ENCODE measurements at regions not wholly inside any gene's neighbourhood (a gene's known extent, or its start where the extent isn't known, plus 50 kb on each side); places are given as distances from the start of the nearest gene placed in this dataset.
"Not testable (repeated sequence)": the region's sequence is repeated elsewhere in the genome, so short reads cannot be mapped to it uniquely, and the experiment has no call there.

- no peak for ATAC-seq
- CTCF ChIA-PET: no interaction called here
These were observed 371.3 kb upstream of the INTU start for GRCh38 chr4:127261476-127261875.

GRCh38 chr4:127268367-127268766 is 364.4 kb upstream of the INTU start:
- peaks cover 72% of the 10 kb centered on the region for H3K9me3 Mint-ChIP-seq
- DNase-seq (ENCODE audit: low spot score) (no peak), ATAC-seq (no peak)
- H3K27me3 Mint-ChIP-seq (ENCODE audit: low read depth): no peaks in the 10 kb centered on the region
- H3K4me1 Mint-ChIP-seq: no peaks in the 10 kb centered on the region
- H3K4me3 Mint-ChIP-seq: no peak overlapping the region
- peaks cover 28% of the 10 kb centered on the region for H3K36me3 Mint-ChIP-seq
- no peak overlapping the region for H3K27ac Mint-ChIP-seq
- ChIA-PET POLR2A (no interaction called here), CTCF (no interaction called here)
- TF ChIP-seq IRF1 (CRISPR knock-in tag; IDR thresholded peaks at IDR 0.05): no peak
- TF ChIP-seq ZNF317 (CRISPR knock-in tag; IDR thresholded peaks at IDR 0.05; ENCODE audit: borderline replicate concordance, low read depth): no peak
- no peak for TF ChIP-seq STAT6 (CRISPR knock-in tag; conservative IDR thresholded peaks at IDR 0.05; ENCODE audit: low read depth)
- TF ChIP-seq RORB (CRISPR knock-in tag; IDR thresholded peaks at IDR 0.05): no peak
- no peak for TF ChIP-seq ZNF263 (CRISPR knock-in tag; IDR thresholded peaks at IDR 0.05; ENCODE audit: low read depth)
- TF ChIP-seq ZNF138 (CRISPR knock-in tag; conservative IDR thresholded peaks at IDR 0.05): no peak
- TF ChIP-seq JUN (CRISPR knock-in tag; IDR thresholded peaks at IDR 0.05): no peak
- TF ChIP-seq MYBL2 (CRISPR knock-in tag; IDR thresholded peaks at IDR 0.05): no peak
- no peak for TF ChIP-seq ZNF121 (CRISPR knock-in tag; IDR thresholded peaks at IDR 0.05)
- no peak for TF ChIP-seq GRHL2 (CRISPR knock-in tag; IDR thresholded peaks at IDR 0.05; ENCODE audit: insufficient replicate concordance, severe bottlenecking)
- TF ChIP-seq SP1 (CRISPR knock-in tag; conservative IDR thresholded peaks at IDR 0.05): no peak
- no peak for TF ChIP-seq ZNF396 (CRISPR knock-in tag; IDR thresholded peaks at IDR 0.05; ENCODE audit: borderline replicate concordance)

More at GRCh38 chr4:127261476-127261875, 371.3 kb upstream of the INTU start:
- H3K27me3 Mint-ChIP-seq (ENCODE audit: low read depth): no peaks in the 10 kb centered on the region
- H3K4me1 Mint-ChIP-seq: peaks cover 9% of the 10 kb centered on the region
- DNase-seq (ENCODE audit: low spot score): no peak
- H3K27ac Mint-ChIP-seq: no peak overlapping the region
- no peak overlapping the region for H3K4me3 Mint-ChIP-seq
- POLR2A ChIA-PET: no interaction called here
- peaks cover 37% of the 10 kb centered on the region for H3K9me3 Mint-ChIP-seq
- TF ChIP-seq IRF2 (CRISPR knock-in tag; IDR thresholded peaks at IDR 0.05; ENCODE audit: borderline replicate concordance, low read depth) (no peak), ATF3 (CRISPR knock-in tag; conservative IDR thresholded peaks at IDR 0.05) (no peak), SP1 (CRISPR knock-in tag; conservative IDR thresholded peaks at IDR 0.05) (no peak), FOXK1 (CRISPR knock-in tag; IDR thresholded peaks at IDR 0.05) (no peak), CBFB (CRISPR knock-in tag; IDR thresholded peaks at IDR 0.05; ENCODE audit: low read depth) (no peak), NR3C1 (CRISPR knock-in tag; conservative IDR thresholded peaks at IDR 0.05; ENCODE audit: low read depth) (no peak)
- H3K36me3 Mint-ChIP-seq: peaks cover 10% of the 10 kb centered on the region

GRCh38 chr4:127277023-127277422 is 355.7 kb upstream of the INTU start:
- CTCF ChIA-PET; H3K4me3 Mint-ChIP-seq; H3K27ac Mint-ChIP-seq; POLR2A ChIA-PET; DNase-seq (ENCODE audit: low spot score); H3K4me1 Mint-ChIP-seq; ATAC-seq; H3K27me3 Mint-ChIP-seq (ENCODE audit: low read depth): not testable (repeated sequence)
- Mint-ChIP-seq H3K36me3 (peaks cover 53% of the 10 kb centered on the region), H3K9me3 (peaks cover 78% of the 10 kb centered on the region)

- Mint-ChIP-seq H3K27me3 (ENCODE audit: low read depth) (no peaks in the 10 kb centered on the region), H3K27ac (no peak overlapping the region), H3K36me3 (peaks cover 1% of the 10 kb centered on the region; the same call in 1 of the 2 replicates), H3K9me3 (peaks cover 9% of the 10 kb centered on the region), H3K4me1 (no peaks in the 10 kb centered on the region), H3K4me3 (no peak overlapping the region)
- CTCF ChIA-PET: no interaction called here
- ATAC-seq (no peak), DNase-seq (ENCODE audit: low spot score) (no peak)
- TF ChIP-seq NR2C2 (CRISPR knock-in tag; IDR thresholded peaks at IDR 0.05) (no peak), RORB (CRISPR knock-in tag; IDR thresholded peaks at IDR 0.05) (no peak), SMAD4 (CRISPR knock-in tag; IDR thresholded peaks at IDR 0.05) (no peak), ESRRA (CRISPR knock-in tag; IDR thresholded peaks at IDR 0.05; ENCODE audit: borderline replicate concordance) (no peak), GRHL2 (CRISPR knock-in tag; IDR thresholded peaks at IDR 0.05; ENCODE audit: insufficient replicate concordance, severe bottlenecking) (no peak), IRF1 (CRISPR knock-in tag; IDR thresholded peaks at IDR 0.05) (no peak), ATF1 (CRISPR knock-in tag; IDR thresholded peaks at IDR 0.05) (no peak), SP1 (CRISPR knock-in tag; conservative IDR thresholded peaks at IDR 0.05) (no peak), NR1H2 (CRISPR knock-in tag; IDR thresholded peaks at IDR 0.05) (no peak), JAZF1 (CRISPR knock-in tag; IDR thresholded peaks at IDR 0.05) (no peak)
- POLR2A ChIA-PET: no interaction called here
These were observed 348.5 kb upstream of the INTU start for GRCh38 chr4:127284236-127284635.
